Fibroblast of the aortic adventitia (primary cell): ENCODE measurements at regions not wholly inside any gene's neighbourhood (a gene's known extent, or its start where the extent isn't known, plus 50 kb on each side); places are given as distances from the start of the nearest gene placed in this dataset.

Source experiments
- DNase-seq: peaks from one replicate; pipeline ENCODE4 v3.0.0-alpha.2; 2010; ENCODE audit warnings: low read depth
- H3K4me3 ChIP-seq: 2 replicates; pipeline ENCODE4 v1.5.1; 2011; ENCODE audit warnings: low read depth, mild to moderate bottlenecking, control low read depth, low read length, moderate library complexity
- CTCF ChIP-seq: IDR thresholded peaks from 2 replicates; pipeline ENCODE4 v1.5.1; 2011; ENCODE audit warnings: mild to moderate bottlenecking, low read length, control low read depth, inconsistent platforms; ENCODE audit not compliant: insufficient read depth

- peak overlapping the region; percentile 16 for H3K4me3 ChIP-seq
- DNase-seq: peak; percentile 99
- TF ChIP-seq CTCF: no peak
These were observed 553.6 kb downstream of the NUF2 start for GRCh38 chr1:163875200-163875926.

GRCh38 chr1:163875927-163876320, 554.2 kb downstream of the NUF2 start:
- peak; percentile 95 for DNase-seq
- peak overlapping the region; percentile 16 for H3K4me3 ChIP-seq
- no peak for TF ChIP-seq CTCF

- DNase-seq: no peak
- TF ChIP-seq CTCF: no peak
- no peak overlapping the region for H3K4me3 ChIP-seq
These were observed 554.8 kb downstream of the NUF2 start for GRCh38 chr1:163876546-163876945.

GRCh38 chr1:163877016-163877415, 555.3 kb downstream of the NUF2 start:
- DNase-seq: peak; percentile 85
- H3K4me3 ChIP-seq: no peak overlapping the region
- no peak for TF ChIP-seq CTCF

GRCh38 chr1:163885510-163885909, 563.8 kb downstream of the NUF2 start:
- no peak for TF ChIP-seq CTCF
- no peak overlapping the region for H3K4me3 ChIP-seq
- DNase-seq: no peak

- DNase-seq: no peak
- no peak overlapping the region for H3K4me3 ChIP-seq
- TF ChIP-seq CTCF: no peak
These were observed 574.2 kb downstream of the NUF2 start for GRCh38 chr1:163896001-163896400.

- no peak overlapping the region for H3K4me3 ChIP-seq
- no peak for TF ChIP-seq CTCF
- DNase-seq: peak; percentile 96
These were observed 575.8 kb downstream of the NUF2 start for GRCh38 chr1:163897412-163898155.
